ENCODE measurements at regions not wholly inside any gene's neighbourhood (a gene's known extent, or its start where the extent isn't known, plus 50 kb on each side); places are given as distances from the start of the nearest gene placed in this dataset.

DNA sequence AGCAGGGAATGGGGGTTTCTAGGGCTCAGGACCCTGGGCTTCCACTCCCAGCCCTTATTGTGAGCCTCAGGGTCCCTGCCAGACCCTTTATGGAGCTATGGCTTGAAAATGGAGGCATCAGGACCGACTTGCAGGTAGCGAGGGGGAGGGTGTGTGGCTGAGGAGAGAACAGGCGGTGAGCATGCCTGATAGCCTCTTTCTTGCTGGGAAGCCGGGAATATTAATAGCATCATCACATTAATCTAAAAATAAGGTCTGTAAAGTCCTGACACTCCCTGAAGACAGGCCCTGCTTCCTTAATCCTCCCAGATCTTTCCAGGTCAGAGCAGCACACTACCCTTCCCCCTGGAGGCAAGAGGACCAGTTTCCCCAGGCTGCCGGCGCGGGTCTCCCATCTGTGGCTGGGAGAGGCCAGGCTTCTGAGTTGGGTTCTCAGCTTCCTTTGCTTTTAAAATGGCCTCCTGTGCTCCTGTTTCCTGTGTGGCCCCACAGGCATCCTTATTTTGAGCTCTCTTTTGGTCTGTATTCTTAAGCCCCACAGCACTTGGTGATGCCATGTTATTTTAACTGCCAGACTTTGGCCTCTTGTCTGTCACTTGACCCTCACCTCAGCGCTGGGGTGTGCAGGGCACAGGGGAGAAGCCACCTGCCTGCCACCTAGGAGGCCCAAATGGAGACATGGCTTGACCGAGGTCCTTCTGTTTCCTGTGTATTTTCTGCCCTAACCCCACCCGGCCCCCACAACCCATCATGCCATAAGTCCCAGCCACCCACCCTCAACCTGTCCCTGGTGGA lies 185.0 kb upstream of the TOPAZ1 start:
- TF ChIP-seq EZH2phosphoT487 (IDR thresholded peaks at IDR 0.05; ENCODE audit: low read depth, severe bottlenecking, unreplicated experiment) (no peak), EZH2 (IDR thresholded peaks at IDR 0.05; ENCODE audit: borderline replicate concordance) (no peak)
- TF ChIP-seq, protein P1, sequence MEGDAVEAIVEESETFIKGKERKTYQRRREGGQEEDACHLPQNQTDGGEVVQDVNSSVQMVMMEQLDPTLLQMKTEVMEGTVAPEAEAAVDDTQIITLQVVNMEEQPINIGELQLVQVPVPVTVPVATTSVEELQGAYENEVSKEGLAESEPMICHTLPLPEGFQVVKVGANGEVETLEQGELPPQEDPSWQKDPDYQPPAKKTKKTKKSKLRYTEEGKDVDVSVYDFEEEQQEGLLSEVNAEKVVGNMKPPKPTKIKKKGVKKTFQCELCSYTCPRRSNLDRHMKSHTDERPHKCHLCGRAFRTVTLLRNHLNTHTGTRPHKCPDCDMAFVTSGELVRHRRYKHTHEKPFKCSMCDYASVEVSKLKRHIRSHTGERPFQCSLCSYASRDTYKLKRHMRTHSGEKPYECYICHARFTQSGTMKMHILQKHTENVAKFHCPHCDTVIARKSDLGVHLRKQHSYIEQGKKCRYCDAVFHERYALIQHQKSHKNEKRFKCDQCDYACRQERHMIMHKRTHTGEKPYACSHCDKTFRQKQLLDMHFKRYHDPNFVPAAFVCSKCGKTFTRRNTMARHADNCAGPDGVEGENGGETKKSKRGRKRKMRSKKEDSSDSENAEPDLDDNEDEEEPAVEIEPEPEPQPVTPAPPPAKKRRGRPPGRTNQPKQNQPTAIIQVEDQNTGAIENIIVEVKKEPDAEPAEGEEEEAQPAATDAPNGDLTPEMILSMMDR (IDR thresholded peaks at IDR 0.05; ENCODE audit: poor library complexity) = no peak
- no peaks in the 10 kb centered on the region for H3K9me3 ChIP-seq (ENCODE audit: low read depth)
- H2AFZ ChIP-seq = no peak overlapping the region
- H3K4me3 ChIP-seq = no peak overlapping the region
- H3K79me2 ChIP-seq = no peaks in the 10 kb centered on the region
- H4K20me1 ChIP-seq (ENCODE audit: insufficient read depth, poor library complexity, severe bottlenecking) = no peaks in the 10 kb centered on the region
- H3K36me3 ChIP-seq (replicated peaks; ENCODE audit: insufficient read depth, low read depth) = no peaks in the 10 kb centered on the region
- no peaks in the 10 kb centered on the region for H3K9me2 ChIP-seq (replicated peaks; ENCODE audit: insufficient read depth)
- no peak for DNase-seq (ENCODE audit: low spot score)
- peak overlapping the region; percentile 3 for H3K4me2 ChIP-seq
- H3K27ac ChIP-seq = no peak overlapping the region
- WGBS (ENCODE audit: low lambda C conversion rate, missing lambda C conversion rate) = 88% methylated on average over 10 of the region's 10 CpGs
- H3K27me3 ChIP-seq = peaks cover 6% of the 10 kb centered on the region
- H3K4me1 ChIP-seq (ENCODE audit: insufficient read depth) = peaks cover 17% of the 10 kb centered on the region

DNA sequence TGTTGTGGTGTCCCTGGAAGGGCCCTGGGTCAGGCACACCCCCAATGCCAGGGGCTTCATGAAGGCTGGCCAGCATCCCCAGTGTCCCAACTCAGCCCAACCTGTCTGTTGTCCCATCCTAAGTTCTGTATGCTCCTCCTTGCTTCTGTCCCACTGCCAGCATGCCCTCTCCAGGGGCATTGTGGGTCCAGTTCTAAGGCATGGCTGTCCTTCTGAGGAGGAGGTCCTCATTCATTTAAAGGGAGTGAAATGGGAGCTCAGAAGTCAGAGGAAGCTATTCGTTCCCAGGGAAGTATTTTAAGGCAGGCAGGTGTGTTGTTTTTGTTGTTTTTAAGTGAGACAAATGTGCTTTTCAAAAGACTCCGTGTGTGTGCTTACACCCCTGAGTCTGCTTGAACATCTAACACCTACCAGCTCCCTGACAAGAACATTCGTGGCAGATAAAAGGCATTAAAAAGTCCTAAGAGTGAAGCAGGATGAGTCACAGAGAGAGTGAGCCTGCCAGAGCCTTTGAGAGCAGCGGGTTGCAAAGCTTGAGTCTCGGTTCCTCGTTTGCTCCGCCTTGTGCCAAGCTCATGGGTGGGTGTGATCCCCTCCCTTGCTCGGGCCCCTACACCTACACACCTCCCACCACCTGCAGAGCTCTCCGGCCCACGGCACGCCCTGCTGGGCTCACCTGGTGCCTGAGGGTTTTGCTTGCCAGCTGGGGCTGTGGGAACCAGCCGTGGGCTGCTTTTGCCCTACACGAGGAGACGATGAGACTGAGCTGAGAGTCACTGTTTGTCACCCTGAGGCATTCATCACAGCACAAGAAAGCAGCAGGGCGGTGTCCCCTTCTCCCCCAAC lies 183.4 kb upstream of the TOPAZ1 start:
- H3K4me2 ChIP-seq = peak overlapping the region; percentile 51
- H3K9me3 ChIP-seq (ENCODE audit: low read depth) = no peaks in the 10 kb centered on the region
- no peak overlapping the region for H3K4me3 ChIP-seq
- peak overlapping the region; percentile 11 for H3K27ac ChIP-seq
- no peaks in the 10 kb centered on the region for H3K36me3 ChIP-seq (replicated peaks; ENCODE audit: insufficient read depth, low read depth)
- H3K9me2 ChIP-seq (replicated peaks; ENCODE audit: insufficient read depth) = no peaks in the 10 kb centered on the region
- peaks cover 20% of the 10 kb centered on the region for H3K4me1 ChIP-seq (ENCODE audit: insufficient read depth)
- H2AFZ ChIP-seq = no peak overlapping the region
- TF ChIP-seq EZH2 (IDR thresholded peaks at IDR 0.05; ENCODE audit: borderline replicate concordance) (no peak), EZH2phosphoT487 (IDR thresholded peaks at IDR 0.05; ENCODE audit: low read depth, severe bottlenecking, unreplicated experiment) (no peak)
- TF ChIP-seq, protein P1 (IDR thresholded peaks at IDR 0.05; ENCODE audit: poor library complexity) = no peak
- WGBS (ENCODE audit: low lambda C conversion rate, missing lambda C conversion rate) = 19% methylated on average over 14 of the region's 15 CpGs
- H4K20me1 ChIP-seq (ENCODE audit: insufficient read depth, poor library complexity, severe bottlenecking) = no peaks in the 10 kb centered on the region
- H3K79me2 ChIP-seq = no peaks in the 10 kb centered on the region
- H3K27me3 ChIP-seq = peaks cover 13% of the 10 kb centered on the region
- DNase-seq (ENCODE audit: low spot score) = peak; percentile 58

DNA sequence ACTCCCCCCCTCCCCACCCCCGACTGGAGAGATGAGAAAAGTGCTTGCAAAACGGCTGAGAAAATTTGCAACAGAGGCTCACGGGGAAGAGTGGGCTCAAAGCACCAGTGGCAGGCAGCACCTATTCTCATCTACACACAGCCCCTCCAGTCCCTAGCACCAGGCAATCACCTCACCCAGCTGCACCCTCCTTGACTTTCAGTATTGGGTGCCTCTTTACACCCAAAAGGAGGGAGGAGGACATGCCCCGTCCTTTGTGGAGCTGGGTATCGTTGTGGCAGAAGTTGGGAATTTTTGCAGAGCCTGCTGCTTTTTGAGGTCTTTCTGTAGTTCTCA lies 182.8 kb upstream of the TOPAZ1 start:
- peak overlapping the region; percentile 48 for H3K4me2 ChIP-seq
- TF ChIP-seq EZH2 (IDR thresholded peaks at IDR 0.05; ENCODE audit: borderline replicate concordance) (no peak), EZH2phosphoT487 (IDR thresholded peaks at IDR 0.05; ENCODE audit: low read depth, severe bottlenecking, unreplicated experiment) (no peak)
- TF ChIP-seq, protein P1 (IDR thresholded peaks at IDR 0.05; ENCODE audit: poor library complexity) = no peak
- H2AFZ ChIP-seq = no peak overlapping the region
- peaks cover 20% of the 10 kb centered on the region for H3K4me1 ChIP-seq (ENCODE audit: insufficient read depth)
- no peak overlapping the region for H3K27ac ChIP-seq
- WGBS (ENCODE audit: low lambda C conversion rate, missing lambda C conversion rate) = 59% methylated on average over 5 of the region's 5 CpGs
- H3K27me3 ChIP-seq = peaks cover 13% of the 10 kb centered on the region
- H3K4me3 ChIP-seq = no peak overlapping the region
- H4K20me1 ChIP-seq (ENCODE audit: insufficient read depth, poor library complexity, severe bottlenecking) = no peaks in the 10 kb centered on the region
- no peaks in the 10 kb centered on the region for H3K36me3 ChIP-seq (replicated peaks; ENCODE audit: insufficient read depth, low read depth)
- no peaks in the 10 kb centered on the region for H3K79me2 ChIP-seq
- H3K9me2 ChIP-seq (replicated peaks; ENCODE audit: insufficient read depth) = no peaks in the 10 kb centered on the region
- no peaks in the 10 kb centered on the region for H3K9me3 ChIP-seq (ENCODE audit: low read depth)
- no peak for DNase-seq (ENCODE audit: low spot score)

Data from hepatocyte (in vitro differentiated cells).